Midbrain (tissue), 1 donor: ENCODE measurements at regions not wholly inside any gene's neighbourhood (a gene's known extent, or its start where the extent isn't known, plus 50 kb on each side); places are given as distances from the start of the nearest gene placed in this dataset.
"Not testable (repeated sequence)": the region's sequence is repeated elsewhere in the genome, so short reads cannot be mapped to it uniquely, and the experiment has no call there.

Experiments used
- DNase-seq: peaks from one replicate; lab custom pipeline; 2025; lab: John Stamatoyannopoulos, UW

DNA sequence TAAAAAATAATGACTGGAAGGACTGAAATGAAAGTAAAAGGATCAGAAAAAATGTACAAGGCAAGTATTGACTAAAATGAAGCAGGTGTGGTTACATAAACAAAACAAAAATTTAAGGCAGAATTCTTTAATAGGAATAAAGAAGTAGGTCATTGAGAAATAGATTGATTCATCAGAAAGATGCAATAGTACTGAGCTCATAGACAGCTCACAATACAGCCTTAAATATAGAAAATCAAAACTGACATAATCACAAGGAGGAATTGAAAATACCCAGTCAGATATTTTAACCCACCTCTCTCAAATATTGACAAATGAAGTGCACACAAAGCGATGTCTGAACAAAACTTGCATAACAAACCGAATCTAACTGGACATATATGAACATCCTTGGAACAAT is 366.8 kb upstream of the DPYD start:
- no peak for DNase-seq

DNA sequence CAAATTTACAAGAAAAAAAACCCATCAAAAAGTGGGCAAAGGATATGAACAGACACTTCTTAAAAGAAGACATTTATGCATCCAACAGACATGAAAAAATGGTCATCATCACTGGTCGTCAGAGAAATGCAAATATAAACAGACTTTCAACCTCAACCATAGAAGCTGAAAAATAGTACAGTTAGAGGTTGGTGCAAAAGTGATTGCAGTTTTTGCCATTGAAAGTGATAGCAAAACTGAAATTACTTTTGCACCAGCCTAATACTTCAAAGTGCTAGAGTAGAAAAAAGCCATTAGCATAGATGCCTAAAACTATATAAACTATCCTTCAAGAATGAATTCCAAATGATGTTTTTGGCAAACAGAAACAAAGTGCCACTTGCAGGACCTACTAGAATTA is 365.8 kb upstream of the DPYD start:
- DNase-seq, result no peak

DNA sequence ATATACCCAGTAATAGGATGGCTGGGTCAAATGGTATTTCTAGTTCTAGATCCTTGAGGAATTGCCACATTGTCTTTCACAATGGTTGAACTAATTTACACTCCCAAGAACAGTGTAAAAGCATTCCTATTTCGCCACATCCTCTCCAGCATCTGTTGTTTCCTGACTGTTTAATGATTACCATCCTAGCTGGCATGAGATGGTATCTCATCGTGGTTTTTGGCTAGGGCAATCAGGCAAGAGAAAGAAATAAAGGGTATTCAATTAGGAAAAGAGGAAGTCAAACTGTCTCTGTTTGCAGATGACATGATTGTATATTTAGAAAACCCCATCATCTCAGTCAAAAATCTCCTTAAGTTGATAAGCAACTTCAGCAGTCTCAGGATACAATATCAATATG is 364.5 kb upstream of the DPYD start:
- DNase-seq, result not testable (repeated sequence)

DNA sequence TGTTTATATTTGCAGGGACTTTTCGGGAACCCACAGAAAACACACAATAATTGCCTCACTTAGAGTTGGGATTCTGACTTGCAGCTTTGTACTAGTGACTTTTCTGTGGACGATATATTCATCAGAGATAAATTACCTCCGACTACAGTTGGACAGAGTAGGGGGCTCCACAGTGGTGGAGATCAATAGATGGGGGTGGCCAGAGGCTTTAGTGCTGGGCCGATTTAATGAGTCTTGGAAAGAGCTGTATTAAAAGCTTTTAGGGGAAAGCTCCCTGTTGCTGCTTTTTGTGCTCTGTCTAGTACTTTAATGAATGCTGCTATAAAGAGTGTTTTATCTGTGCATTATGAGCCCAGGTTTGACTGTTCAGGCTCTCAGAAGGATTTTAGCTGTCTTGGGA is 359.2 kb upstream of the DPYD start:
- DNase-seq, result no peak

DNA sequence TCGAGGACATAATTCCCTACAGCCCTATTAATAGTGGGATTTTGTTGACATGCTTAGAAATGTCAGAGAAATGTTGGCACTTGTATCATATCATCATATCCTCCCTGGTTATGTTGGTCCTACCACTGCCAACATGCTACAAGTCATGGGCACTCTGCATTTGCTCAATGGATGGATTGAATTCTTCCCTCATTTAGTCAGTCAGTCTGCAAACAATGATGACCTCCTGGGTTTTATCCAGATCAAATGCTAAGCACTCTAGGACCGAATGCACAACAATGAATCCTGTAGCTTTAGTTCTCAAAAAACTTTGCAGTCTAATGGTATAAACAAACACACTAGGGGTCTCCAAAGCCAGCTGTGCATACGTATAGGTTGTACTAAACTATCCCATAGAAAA is 357.2 kb upstream of the DPYD start:
- DNase-seq, result no peak

DNA sequence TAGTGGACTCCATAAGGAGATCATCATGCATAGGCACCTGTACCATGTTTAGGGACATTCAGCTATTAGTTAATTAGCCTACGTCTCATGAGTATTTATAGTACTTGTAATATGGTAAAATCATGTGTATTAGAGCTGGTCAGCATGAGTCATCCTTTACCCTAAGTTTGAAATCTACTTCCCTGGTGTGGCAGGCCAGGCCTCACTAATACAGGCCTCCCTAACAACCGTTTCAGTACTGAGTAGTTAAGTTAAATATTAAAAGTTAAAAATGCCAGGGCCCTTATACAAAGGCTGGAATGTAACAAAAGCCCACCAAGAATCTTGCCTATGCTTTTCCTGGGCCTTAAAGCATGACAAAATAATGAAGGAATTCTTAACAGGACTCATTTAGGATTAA is 356.3 kb upstream of the DPYD start:
- DNase-seq, result no peak

DNA sequence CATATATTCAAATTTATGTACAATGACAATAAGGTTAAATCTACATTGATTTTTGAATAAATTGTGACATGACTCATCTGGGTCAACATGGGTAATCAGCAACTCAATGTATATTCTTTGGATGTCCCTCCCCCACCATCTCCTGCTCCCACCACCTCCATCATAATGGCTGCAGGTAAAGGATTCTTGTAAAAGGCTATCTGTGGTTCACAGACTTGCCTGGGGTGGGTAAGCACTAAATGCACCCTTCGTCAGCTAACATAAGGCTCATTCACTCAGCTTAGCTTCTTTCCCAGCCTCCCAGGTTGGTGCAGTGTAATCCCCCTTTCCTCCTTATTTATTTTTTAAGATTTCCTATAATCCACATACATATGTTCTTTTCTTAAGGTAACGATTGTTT is 355.7 kb upstream of the DPYD start:
- no peak for DNase-seq

DNA sequence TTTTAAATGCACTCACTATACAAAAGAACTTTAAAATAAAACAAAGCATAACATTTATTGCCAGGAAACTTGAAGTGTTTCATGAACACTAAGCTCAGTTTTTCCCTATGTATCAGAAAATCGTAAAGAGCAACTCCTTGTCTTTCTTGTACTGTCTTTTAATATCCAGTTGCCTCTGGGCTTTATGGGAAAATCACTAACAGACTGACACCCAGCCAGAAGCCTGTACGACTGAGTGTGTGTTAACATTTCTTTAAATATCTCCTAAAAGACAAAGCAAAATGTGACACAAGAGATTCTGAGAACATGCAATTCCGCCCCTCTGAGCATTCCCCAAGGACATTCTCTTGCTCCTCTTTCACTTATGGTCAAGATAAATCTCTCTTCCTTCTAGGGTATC is 347.5 kb upstream of the DPYD start:
- DNase-seq, result no peak

DNA sequence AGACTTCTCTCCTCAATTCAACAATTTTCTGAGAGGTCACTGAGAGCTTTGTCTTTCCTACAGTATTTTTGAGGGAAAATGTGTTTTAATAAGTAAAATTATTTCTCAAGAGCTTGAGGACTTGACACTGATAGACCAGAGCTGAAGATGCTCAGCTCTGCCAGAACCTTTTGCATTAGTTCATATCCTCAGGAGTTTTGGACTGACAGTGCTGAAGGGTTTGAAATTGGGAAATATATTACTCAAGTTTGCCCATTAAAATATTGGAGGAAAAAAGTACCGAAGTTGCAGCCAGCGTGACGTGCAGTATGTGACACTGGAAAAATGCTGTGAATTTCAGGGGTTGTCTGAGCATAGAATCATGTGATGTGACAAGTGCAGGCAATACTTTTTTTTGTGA is 346.6 kb upstream of the DPYD start:
- no peak for DNase-seq

DNA sequence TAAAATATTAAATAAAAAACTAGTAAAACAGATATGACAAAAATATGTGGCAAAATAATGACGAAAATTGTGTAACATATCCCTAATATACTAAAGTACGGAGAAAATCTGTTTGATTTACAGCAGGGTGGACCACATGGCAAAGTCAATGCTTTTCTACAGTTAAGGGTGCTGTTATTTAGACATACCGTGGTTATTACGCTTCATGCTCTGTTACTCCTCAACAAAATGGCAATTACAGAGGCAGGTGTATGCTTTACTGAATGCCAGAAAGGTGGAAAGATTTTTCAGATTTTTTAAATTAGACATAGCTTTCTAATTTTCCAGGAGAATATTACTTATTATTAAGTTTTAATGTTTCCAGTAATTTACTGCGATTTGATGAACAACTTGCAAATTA is 343.9 kb upstream of the DPYD start:
- no peak for DNase-seq

DNA sequence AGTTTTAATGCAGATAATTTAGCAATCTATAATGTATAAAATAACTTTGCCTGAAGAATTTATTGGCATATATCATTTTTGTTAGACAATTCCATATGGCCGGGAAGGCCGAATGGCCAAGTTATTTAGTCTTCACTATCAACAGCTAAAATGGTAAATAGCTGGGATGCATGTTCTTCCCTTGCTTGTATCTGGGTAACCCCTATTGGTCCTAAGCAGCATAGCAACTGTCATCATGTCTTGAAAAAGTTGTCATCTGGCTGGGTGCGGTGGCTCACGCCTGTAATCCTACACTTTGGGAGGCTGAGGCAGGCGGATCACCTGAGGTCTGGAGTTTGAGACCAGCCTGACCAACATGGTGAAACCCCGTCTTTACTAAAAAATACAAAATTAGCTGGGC is 340.0 kb upstream of the DPYD start:
- no peak for DNase-seq

DNA sequence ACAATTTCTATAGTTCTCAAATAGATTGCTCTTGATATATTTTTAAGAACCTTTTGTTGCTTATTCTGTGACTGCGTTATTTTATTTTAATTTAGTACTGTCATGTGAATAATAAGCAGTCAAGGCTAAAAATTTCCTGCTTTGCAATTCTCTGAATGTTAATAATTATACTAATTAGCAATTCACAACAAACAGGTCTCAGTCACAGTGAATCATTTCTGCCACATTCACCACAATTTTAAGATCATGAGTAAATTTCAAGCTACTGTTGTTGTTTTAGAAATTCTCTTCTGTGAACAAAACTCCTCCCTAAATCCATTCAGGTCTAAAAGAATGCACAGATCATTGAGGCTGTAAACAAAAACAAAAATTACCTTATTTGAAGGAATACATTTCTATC is 339.6 kb upstream of the DPYD start:
- no peak for DNase-seq

DNA sequence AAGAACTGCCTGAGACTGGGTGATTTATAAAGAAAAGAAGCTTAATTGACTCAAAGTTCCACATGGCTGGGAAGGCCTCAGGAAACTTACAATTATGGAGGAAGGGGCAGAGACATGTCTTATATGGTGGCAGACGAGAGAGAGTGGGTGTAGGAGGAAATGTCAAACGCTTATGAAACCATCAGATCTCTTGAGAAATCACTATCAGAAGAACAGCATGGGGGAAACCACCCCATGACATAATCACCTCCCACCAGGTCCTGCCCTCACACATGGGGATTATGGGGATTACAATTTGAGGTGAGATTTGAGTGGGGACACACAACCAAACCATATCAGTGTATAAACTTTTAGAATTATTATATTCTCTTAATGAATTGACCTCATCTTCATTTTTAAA is 335.9 kb upstream of the DPYD start:
- no peak for DNase-seq

DNA sequence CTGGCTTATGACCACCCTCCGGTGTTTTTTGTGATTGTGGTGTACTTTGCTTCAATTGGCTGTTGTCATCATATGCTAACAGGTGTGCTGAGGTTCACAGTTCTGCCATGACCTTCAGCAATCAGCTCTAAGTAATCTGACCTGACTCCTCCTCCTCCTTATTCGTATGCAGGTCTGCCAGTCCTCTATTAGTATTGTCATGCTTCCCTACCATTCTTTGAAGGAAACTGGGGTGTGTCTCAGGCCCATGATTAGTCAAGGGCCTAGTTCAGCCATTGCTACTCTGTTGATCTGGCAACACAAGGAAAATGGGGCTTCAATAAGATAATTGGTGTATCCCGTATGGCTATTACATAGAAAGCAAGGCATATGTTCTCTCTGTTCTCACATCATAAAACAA is 332.3 kb upstream of the DPYD start:
- DNase-seq, result no peak

DNA sequence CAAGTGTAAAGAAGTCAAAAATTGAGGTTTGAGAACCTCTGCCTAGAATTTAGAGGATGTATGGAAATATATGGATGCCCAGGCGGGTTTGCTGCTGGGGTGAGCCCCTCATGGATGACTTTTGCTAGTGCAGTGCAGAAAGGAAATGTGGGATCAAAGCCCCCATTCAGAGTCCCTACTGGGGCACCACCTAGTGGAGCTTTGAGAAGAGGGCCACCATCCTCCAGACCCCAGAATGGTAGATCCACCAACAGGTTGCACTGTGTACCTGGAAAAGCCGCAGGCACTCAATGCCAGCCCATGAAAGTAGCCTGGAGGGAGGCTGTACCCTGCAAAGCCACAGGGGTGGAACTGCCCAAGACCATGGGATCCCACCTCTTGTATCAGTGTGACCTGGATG is 330.7 kb upstream of the DPYD start:
- DNase-seq, result no peak

DNA sequence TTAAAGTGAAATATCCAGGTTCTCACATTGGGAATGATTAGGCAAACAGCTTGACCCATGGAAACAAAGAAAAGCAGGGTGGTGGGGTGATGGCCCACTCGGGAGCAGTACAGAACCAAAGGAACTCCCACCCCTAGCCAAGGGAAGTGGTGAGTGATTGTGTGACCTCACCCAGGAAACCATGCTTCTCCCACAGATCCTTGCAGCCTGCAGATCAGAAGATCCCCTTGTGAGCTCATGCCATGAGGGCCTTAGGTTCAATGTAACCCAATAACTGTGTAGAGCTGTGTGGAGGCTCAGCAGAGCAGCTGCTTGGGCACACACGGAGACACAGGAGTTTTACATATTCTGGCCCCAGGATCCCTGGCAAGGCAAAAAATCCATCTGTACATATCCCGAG is 311.8 kb upstream of the DPYD start:
- DNase-seq, result no peak

DNA sequence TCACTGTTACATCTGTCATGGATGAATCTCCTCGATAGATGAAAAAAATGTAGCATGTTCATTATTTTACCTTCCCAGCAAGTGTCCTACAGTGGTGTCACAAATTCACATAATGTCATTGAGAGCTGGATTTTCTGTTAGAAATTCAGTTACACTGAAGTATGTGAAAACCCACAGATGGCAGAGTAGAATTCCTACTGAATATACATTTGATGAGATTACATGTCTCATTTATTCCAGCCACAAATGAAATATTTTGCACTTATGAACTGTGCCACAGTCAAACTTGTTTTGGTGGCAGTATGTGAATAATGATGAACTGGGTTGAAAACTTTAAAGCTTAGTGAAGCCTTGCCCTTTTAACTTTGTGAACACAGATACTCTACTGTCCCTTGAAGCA is 301.9 kb upstream of the DPYD start:
- no peak for DNase-seq

DNA sequence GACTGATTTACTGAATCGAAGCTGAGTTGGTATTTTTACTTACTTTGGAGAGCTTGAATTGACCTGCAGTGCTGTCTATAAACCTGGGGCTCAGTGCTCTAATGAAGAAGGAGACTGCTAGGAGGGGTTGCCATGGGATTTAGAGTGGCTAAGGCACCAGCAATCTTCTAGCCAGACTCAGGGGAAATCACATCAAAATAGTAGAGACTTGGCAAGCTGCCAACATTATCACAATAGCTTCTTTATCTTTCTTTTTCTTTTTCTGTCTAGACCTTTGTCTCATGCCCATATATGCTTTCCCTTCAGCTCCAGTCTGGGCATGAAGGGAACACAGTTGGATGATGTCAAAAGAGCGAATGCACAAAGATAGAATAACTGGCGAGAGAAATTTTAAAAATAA is 301.1 kb upstream of the DPYD start:
- DNase-seq, result no peak

DNA sequence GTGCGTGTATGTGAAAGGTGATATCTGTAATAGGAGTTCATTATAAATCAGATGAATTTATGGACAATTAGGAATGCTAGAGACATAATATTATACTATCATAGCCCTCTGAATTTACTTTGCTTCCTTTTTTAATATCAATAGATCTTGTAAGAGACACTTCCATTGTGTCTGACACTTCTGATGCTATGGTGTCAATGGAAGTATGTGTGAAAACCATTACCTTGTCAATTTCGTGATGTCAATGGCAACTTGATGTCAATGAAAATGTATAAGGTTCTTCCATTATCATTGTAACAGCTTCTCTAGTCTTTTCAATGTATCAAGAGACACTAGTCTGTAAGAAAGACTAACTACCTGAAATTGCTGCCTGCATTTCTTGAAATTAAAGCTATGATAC is 296.8 kb upstream of the DPYD start:
- no peak for DNase-seq

DNA sequence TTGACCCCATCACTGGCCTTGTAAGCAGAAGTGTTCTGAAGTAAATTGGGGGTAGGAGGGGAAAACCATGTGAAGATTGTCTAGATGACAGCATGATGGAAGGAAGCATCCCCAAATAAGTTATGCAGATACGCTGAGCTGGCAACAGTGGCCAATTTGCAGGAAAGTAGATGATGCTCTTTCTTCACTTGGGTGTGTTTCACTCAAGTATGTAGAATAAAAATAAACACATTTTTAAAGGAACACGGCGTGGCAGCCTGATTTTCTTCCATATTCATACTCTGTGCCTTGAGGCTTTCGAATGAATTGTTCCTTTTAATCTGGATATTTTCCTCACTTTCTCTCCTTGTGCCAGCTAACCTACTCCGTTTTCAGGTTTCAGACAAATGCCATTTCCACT is 295.5 kb upstream of the DPYD start:
- no peak for DNase-seq

DNA sequence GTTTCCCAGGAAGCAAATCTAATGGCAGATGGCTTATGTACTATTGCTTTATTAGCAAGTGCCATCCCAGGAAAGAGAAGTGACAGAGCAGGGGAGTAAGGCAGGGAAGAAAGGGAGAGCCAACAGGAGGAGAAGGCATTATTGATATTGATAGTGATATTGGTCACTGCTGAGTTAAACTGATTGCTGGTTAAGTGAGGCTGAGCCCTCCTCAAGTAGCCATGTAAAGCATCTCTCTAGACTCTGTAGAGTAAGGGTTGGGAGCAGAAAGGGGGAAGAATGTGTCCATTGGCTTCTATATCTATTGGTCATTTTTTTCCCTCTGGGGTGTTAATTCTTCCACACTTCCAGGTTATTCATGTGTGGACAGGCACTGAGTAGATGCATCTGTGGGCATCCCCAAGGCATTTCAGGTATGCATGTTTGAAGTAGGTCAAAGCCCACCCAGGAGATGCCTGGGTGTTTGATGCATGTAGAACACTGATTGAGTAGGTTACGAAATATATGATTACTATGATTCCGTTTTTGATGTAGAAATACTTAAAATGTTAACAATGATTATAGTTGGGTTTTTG is 290.5 kb upstream of the DPYD start:
- no peak for DNase-seq

DNA sequence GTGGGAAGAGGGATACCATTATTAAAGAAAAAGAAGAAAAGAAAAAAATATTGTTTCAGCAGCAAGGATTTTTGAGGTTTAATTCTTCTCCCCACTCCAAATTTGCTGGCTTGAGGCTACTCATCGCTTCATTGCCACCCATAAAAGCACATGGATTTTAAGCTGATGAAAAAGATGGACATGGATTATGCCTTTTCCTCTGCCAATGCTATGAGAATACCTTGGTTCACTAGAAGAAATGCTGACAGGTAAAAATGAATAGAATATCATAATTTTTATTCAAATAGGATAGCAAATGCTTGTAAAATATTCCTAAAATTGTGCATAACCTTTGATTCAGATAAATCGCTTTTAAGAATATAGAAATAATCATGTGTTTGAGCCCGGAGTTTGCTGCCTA is 289.7 kb upstream of the DPYD start:
- DNase-seq, result no peak

DNA sequence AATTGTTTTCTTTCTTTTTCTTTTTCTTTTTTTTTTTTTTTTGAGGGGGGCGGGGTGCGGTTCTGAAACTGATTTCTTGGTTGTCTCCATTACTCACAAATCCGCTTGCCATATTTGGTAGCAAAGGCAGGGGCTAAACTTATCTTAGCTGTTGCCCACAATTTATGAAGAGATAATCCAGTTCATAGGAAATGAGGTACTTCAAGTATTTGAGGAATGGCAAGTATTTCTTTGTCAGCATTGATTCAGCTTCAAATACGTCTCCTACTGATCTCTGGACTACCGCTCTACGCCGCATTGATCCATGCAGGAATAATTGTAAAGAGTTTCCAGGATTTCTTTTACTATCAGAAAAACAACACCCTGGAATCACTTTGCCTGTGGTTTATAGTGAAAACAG is 289.2 kb upstream of the DPYD start:
- DNase-seq, result no peak

DNA sequence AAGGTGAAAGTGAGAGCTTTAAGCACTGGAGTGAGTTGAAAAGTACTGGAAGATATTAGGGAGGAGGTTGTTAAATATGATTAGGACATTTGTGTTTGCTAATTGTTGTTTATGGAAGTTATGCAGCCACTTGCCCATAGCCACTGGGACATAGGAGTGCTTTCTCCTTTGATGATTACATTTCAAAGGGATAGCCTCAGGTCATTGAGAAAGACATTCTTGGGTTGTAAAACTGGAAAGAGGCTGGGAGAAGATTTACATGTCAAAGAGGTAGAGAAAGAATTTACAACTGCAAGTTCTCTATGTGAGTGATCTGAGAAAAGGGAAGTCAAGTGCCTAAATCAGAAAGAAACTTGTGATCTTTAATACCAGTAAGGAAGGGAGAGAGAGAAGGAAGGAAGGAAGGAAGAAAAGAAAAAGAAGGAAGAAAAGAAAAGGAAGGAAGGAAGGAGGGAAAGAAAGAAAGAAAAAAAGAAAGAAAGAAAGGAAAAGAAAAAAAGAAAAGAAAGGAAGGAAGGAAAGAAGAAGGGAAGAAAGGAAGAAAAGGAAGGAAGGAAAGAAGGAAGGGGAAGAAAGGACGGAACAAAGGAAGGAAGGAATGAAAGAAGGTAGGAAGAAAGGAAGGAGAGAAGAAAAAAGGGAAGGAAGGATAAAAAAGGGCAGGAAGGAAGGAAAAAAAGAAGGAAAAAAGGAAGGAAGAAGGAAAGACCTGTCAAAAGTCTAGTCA is 284.6 kb upstream of the DPYD start:
- DNase-seq, result no peak
